SK-N-MC (cell line): ENCODE measurements at regions not wholly inside any gene's neighbourhood (a gene's known extent, or its start where the extent isn't known, plus 50 kb on each side); places are given as distances from the start of the nearest gene placed in this dataset.

ENCODE experiments used
- EZH2 ChIP-seq: fragments of 200-600 bp; sonication (generic); IDR thresholded peaks from one replicate; pipeline ENCODE4 v1.6.1; 2017; ENCODE audit warnings: antibody characterized with exemption
- FOXP2 ChIP-seq: optimal IDR thresholded peaks from 2 replicates; pipeline ENCODE3; 2011; ENCODE audit warnings: mild to moderate bottlenecking, moderate library complexity; ENCODE audit not compliant: insufficient read depth; ENCODE audit errors: extremely low read length, control extremely low read depth
- POLR2AphosphoS5 ChIP-seq: IDR thresholded peaks from 2 replicates; pipeline ENCODE4 v1.6.1; 2012; ENCODE audit warnings: mild to moderate bottlenecking, low read depth, low read length, borderline replicate concordance

GRCh38 chr2:189265696-189266320, 86.2 kb upstream of the COL5A2 start:
- no peak for TF ChIP-seq EZH2
- no peak for TF ChIP-seq POLR2AphosphoS5
- TF ChIP-seq FOXP2 = no peak
